Thymus (tissue), 11 donors: ENCODE measurements at regions not wholly inside any gene's neighbourhood (a gene's known extent, or its start where the extent isn't known, plus 50 kb on each side); places are given as distances from the start of the nearest gene placed in this dataset.
"Not testable (repeated sequence)": the region's sequence is repeated elsewhere in the genome, so short reads cannot be mapped to it uniquely, and the experiment has no call there.

Experiments used
- DNase-seq, 9 donors: peaks; one replicate each; pipeline ENCODE4 v3.0.0-alpha.2; 2013; ENCODE audit warnings: low spot score in 9 of 9, low read depth in 6 of 9, missing footprints in 1 of 9
- H3K27ac ChIP-seq, 2 donors: one replicate each; pipeline ENCODE4 v1.5.1; 2013; ENCODE audit warnings: control low read depth in 1 of 2, low read depth in 1 of 2, low read length in 1 of 2, mild to moderate bottlenecking in 1 of 2, moderate library complexity in 1 of 2
- H3K27me3 ChIP-seq, 2 donors: one replicate each; pipeline ENCODE4 v1.5.1; 2013; ENCODE audit warnings: low read length in 1 of 2; ENCODE audit not compliant: control insufficient read depth in 2 of 2, insufficient read depth in 1 of 2
- H3K36me3 ChIP-seq, 2 donors: one replicate each; pipeline ENCODE4 v1.5.1; 2013; ENCODE audit warnings: low read length in 1 of 2, mild to moderate bottlenecking in 1 of 2, moderate library complexity in 1 of 2; ENCODE audit not compliant: control insufficient read depth in 2 of 2, insufficient read depth in 2 of 2
- H3K4me1 ChIP-seq, 2 donors: one replicate each; pipeline ENCODE4 v1.5.1; 2013; ENCODE audit warnings: low read length in 2 of 2; ENCODE audit not compliant: control insufficient read depth in 2 of 2, insufficient read depth in 2 of 2
- H3K4me3 ChIP-seq, 2 donors: one replicate each; pipeline ENCODE4 v1.5.1; 2013; ENCODE audit warnings: low read length in 2 of 2, control low read depth in 1 of 2, mild to moderate bottlenecking in 1 of 2
- H3K9me3 ChIP-seq, 2 donors: one replicate each; pipeline ENCODE4 v1.5.1; 2013; ENCODE audit warnings: low read length in 1 of 2, mild to moderate bottlenecking in 1 of 2; ENCODE audit not compliant: control insufficient read depth in 2 of 2, insufficient read depth in 1 of 2
- WGBS: extraction: QIAGEN DNeasy Blood & Tissue Kit; methylation state at CpG from one replicate; pipeline ENCODE4 v1.1.7; 2013; 5-methylcytosine and 5-hydroxymethylcytosine counted together
- donor health status: healthy.

- WGBS = 88% methylated on average over 3 of the region's 3 CpGs
- Histone ChIP-seq H3K9me3 (peaks cover 0 to 4% of the 10 kb centered on the region in 2 donors), H3K4me1 (no peaks in the 10 kb centered on the region), H3K4me3 (no peak overlapping the region), H3K27me3 (no peaks in the 10 kb centered on the region), H3K36me3 (no peaks in the 10 kb centered on the region), H3K27ac (no peak overlapping the region)
- DNase-seq = no peak
These were observed 55.1 kb upstream of the PHIP start for GRCh38 chr6:79133173-79133572.

GRCh38 chr6:79131220-79131619 lies 53.2 kb upstream of the PHIP start:
- WGBS = 97% methylated on average over 1 of the region's 1 CpG
- not testable (repeated sequence) for H3K27ac ChIP-seq, H3K4me1 ChIP-seq, H3K27me3 ChIP-seq, H3K4me3 ChIP-seq, DNase-seq, H3K36me3 ChIP-seq, H3K9me3 ChIP-seq
